PFSK-1 (cell line): ENCODE measurements at regions not wholly inside any gene's neighbourhood (a gene's known extent, or its start where the extent isn't known, plus 50 kb on each side); places are given as distances from the start of the nearest gene placed in this dataset.

Experiments used
- POLR2AphosphoS5 ChIP-seq: IDR thresholded peaks from 2 replicates; pipeline ENCODE4 v1.6.1; 2012; ENCODE audit warnings: low read depth, mild to moderate bottlenecking, control low read depth, low read length, moderate library complexity
- REST ChIP-seq, 2 experiments: IDR thresholded peaks; 2 replicates each; pipeline versions ENCODE4 v1.6.1 to v1.8.0; 2011 to 2012; ENCODE audit warnings: low read depth in 2 of 2, low read length in 2 of 2, control low read depth in 1 of 2, inconsistent platforms in 1 of 2, mild to moderate bottlenecking in 1 of 2, moderate library complexity in 1 of 2; ENCODE audit not compliant: insufficient read depth in 1 of 2
- SIN3A ChIP-seq: IDR thresholded peaks from 2 replicates; pipeline ENCODE4 v1.6.1; 2012; ENCODE audit warnings: mild to moderate bottlenecking, low read length, moderate library complexity, borderline replicate concordance; ENCODE audit not compliant: insufficient read depth

DNA sequence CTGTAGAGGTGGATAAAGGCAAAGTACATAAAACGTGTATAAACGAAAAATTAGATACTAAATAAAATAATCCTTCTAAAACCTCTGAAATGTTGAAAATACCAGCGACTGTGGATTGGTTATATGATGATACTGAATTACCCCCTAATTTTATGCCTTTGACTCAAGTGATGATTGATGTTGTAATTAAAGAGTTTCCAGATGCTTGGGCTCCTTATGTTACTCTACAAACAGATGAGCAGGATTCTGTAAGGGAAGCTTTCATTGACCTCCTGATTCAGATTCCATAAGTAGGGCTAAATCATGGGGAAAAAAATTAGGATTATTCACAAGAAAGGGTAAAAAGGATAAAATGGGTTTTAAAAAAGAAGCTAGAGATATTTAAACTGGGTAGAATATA is 418.2 kb upstream of the SLC39A10 start:
- TF ChIP-seq SIN3A (no peak), POLR2AphosphoS5 (no peak), REST (IDR thresholded peaks at IDR 0.05; ENCODE audit: insufficient read depth in 1 of 2, low read depth in 2 of 2, low read length in 2 of 2) (no peak)
